Thyroid gland (tissue), 4 donors: ENCODE measurements at regions not wholly inside any gene's neighbourhood (a gene's known extent, or its start where the extent isn't known, plus 50 kb on each side); places are given as distances from the start of the nearest gene placed in this dataset.

ENCODE experiments used
- POLR2A ChIP-seq, 2 donors: fragments of 450-650 bp; IDR thresholded peaks; one replicate each; pipeline ENCODE4 v1.6.1; 2017; ENCODE audit warnings: antibody characterized with exemption in 2 of 2, mild to moderate bottlenecking in 2 of 2, moderate library complexity in 1 of 2
- TF ChIP-seq, protein P1 (sequence below), 6 experiments: fragments of 200-600 bp in 3 of 6; fragments of 450-650 bp in 3 of 6; sonication (generic) in 3 of 6; IDR thresholded peaks; one replicate each; pipeline ENCODE4 v1.5.1; 2016 to 2019; ENCODE audit warnings: antibody characterized with exemption in 6 of 6, mild to moderate bottlenecking in 2 of 6, inconsistent platforms in 1 of 6, moderate library complexity in 1 of 6

DNA sequence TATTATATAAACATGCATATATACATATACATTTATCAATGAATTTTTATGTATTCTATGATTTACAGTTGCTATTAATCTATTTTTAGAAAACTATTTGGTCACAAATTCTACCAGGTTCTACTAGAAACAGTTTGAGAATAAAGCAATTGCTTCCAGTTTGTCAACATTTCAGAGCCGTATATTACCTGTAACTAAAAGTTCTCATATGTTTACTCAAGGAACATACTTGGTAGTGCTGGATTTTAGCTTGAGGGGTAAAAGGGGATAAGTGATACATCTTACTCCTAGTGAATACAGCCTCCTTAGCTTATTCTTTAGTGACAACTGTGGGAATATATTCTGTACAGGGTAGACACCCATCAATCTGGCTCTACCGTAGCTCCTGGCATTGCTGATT is 1590.5 kb upstream of the LRRTM3 start:
- TF ChIP-seq POLR2A (IDR thresholded peaks at IDR 0.05): no peak
- TF ChIP-seq, protein P1, sequence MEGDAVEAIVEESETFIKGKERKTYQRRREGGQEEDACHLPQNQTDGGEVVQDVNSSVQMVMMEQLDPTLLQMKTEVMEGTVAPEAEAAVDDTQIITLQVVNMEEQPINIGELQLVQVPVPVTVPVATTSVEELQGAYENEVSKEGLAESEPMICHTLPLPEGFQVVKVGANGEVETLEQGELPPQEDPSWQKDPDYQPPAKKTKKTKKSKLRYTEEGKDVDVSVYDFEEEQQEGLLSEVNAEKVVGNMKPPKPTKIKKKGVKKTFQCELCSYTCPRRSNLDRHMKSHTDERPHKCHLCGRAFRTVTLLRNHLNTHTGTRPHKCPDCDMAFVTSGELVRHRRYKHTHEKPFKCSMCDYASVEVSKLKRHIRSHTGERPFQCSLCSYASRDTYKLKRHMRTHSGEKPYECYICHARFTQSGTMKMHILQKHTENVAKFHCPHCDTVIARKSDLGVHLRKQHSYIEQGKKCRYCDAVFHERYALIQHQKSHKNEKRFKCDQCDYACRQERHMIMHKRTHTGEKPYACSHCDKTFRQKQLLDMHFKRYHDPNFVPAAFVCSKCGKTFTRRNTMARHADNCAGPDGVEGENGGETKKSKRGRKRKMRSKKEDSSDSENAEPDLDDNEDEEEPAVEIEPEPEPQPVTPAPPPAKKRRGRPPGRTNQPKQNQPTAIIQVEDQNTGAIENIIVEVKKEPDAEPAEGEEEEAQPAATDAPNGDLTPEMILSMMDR (IDR thresholded peaks at IDR 0.05): no peak
